IMR-90 (cell line): ENCODE measurements at regions not wholly inside any gene's neighbourhood (a gene's known extent, or its start where the extent isn't known, plus 50 kb on each side); places are given as distances from the start of the nearest gene placed in this dataset.

Experiments
- ATAC-seq: fragments of 200-7000 bp; cut with Tn5 transposase; 2 replicates; pipeline ENCODE4 v1.9.1; 2020; ENCODE audit warnings: low read depth, mild to moderate bottlenecking, moderate library complexity
- BruUV-seq: library from RNA; stranded (reverse); fragments of 400-500 nt; replicated peaks from 2 replicates; lab custom pipeline; 2021; lab: Mats Ljungman, UMichigan
- CTCF ChIA-PET: fragments of 300-600 bp; formaldehyde crosslinking; extraction: SDS; loops from one replicate; lab custom pipeline; 2021; ENCODE audit warnings: antibody characterized with exemption; lab: Yijun Ruan, JAX
- POLR2A ChIA-PET: fragments of 300-600 bp; sonication (Branson Sonifier 250); formaldehyde crosslinking; loops from one replicate; lab custom pipeline; 2022; ENCODE audit warnings: antibody characterized with exemption; ENCODE audit not compliant: unreplicated experiment; lab: Charles Lee
- DNase-seq: peaks from one replicate; pipeline ENCODE4 v3.0.0; 2013
- H2AFZ ChIP-seq: replicated peaks from 2 replicates; pipeline ENCODE3; 2013; ENCODE audit warnings: low read length, mild to moderate bottlenecking; ENCODE audit not compliant: poor library complexity
- H2AK5ac ChIP-seq: 2 replicates; pipeline ENCODE4 v1.6.1; 2013; ENCODE audit warnings: low read depth, low read length, inconsistent platforms
- H2AK9ac ChIP-seq: replicated peaks from 2 replicates; pipeline ENCODE3; 2013; ENCODE audit warnings: mild to moderate bottlenecking, low read depth, low read length, moderate library complexity; ENCODE audit not compliant: poor library complexity
- H2BK120ac ChIP-seq: 2 replicates; pipeline ENCODE4 v1.6.1; 2013; ENCODE audit warnings: low read depth, low read length, inconsistent platforms
- H2BK15ac ChIP-seq: 3 replicates; pipeline ENCODE4 v1.6.1; 2013; ENCODE audit warnings: low read depth, low read length, inconsistent platforms
- H2BK20ac ChIP-seq: 2 replicates; pipeline ENCODE4 v1.6.1; 2013; ENCODE audit warnings: low read depth, mild to moderate bottlenecking, inconsistent platforms, low read length, moderate library complexity
- H2BK5ac ChIP-seq: 2 replicates; pipeline ENCODE4 v1.6.1; 2013; ENCODE audit warnings: mild to moderate bottlenecking, low read depth, low read length, inconsistent platforms; ENCODE audit not compliant: poor library complexity, severe bottlenecking
- H3K14ac ChIP-seq: replicated peaks from 2 replicates; pipeline ENCODE4 v1.6.1; 2013; ENCODE audit warnings: low read depth, low read length, inconsistent platforms
- H3K18ac ChIP-seq: 2 replicates; pipeline ENCODE4 v1.6.1; 2013; ENCODE audit warnings: low read depth, low read length, control low read depth
- H3K23ac ChIP-seq: 2 replicates; pipeline ENCODE4 v1.6.1; 2013; ENCODE audit warnings: low read depth, low read length, inconsistent platforms
- H3K27ac ChIP-seq: 2 replicates; pipeline ENCODE4 v1.5.1; 2013; ENCODE audit warnings: mild to moderate bottlenecking, control low read depth, low read length; ENCODE audit not compliant: insufficient read depth
- H3K27me3 ChIP-seq: 2 replicates; pipeline ENCODE4 v1.6.1; 2013; ENCODE audit warnings: low read length; ENCODE audit not compliant: control insufficient read depth, insufficient read depth
- H3K36me3 ChIP-seq: 2 replicates; pipeline ENCODE4 v1.6.1; 2013; ENCODE audit warnings: low read length, mixed read lengths; ENCODE audit not compliant: control insufficient read depth, insufficient read depth
- H3K4ac ChIP-seq: 2 replicates; pipeline ENCODE4 v1.6.1; 2013; ENCODE audit warnings: low read depth, low read length, inconsistent platforms
- H3K4me1 ChIP-seq: 2 replicates; pipeline ENCODE4 v1.6.1; 2013; ENCODE audit warnings: low read length, mixed read lengths; ENCODE audit not compliant: control insufficient read depth, insufficient read depth
- H3K4me2 ChIP-seq: 2 replicates; pipeline ENCODE4 v1.6.1; 2013; ENCODE audit warnings: low read depth, mild to moderate bottlenecking, control low read depth, low read length, moderate library complexity
- H3K4me3 ChIP-seq: 2 replicates; pipeline ENCODE4 v1.5.1; 2013; ENCODE audit warnings: low read depth, mild to moderate bottlenecking, control low read depth, low read length, moderate library complexity; ENCODE audit not compliant: insufficient read depth
- H3K56ac ChIP-seq: 2 replicates; pipeline ENCODE4 v1.6.1; 2013; ENCODE audit warnings: low read length, inconsistent platforms; ENCODE audit not compliant: insufficient read depth; ENCODE audit errors: extremely low read depth
- H3K79me1 ChIP-seq, 2 experiments: 2 replicates each; pipeline ENCODE4 v1.6.1; 2013; ENCODE audit warnings: low read length in 2 of 2, inconsistent platforms in 1 of 2, low read depth in 1 of 2
- H3K9ac ChIP-seq: 2 replicates; pipeline ENCODE4 v1.6.1; 2013; ENCODE audit warnings: low read depth, low read length, control low read depth
- H3K9me1 ChIP-seq: 2 replicates; pipeline ENCODE4 v1.6.1; 2013; ENCODE audit warnings: low read length, inconsistent platforms; ENCODE audit not compliant: insufficient read depth
- H3K9me3 ChIP-seq: 2 replicates; pipeline ENCODE4 v1.6.1; 2013; ENCODE audit warnings: low read length; ENCODE audit not compliant: control insufficient read depth, insufficient read depth
- H4K20me1 ChIP-seq: 2 replicates; pipeline ENCODE4 v1.6.1; 2013; ENCODE audit warnings: low read length, inconsistent platforms; ENCODE audit not compliant: insufficient read depth
- H4K5ac ChIP-seq: 2 replicates; pipeline ENCODE4 v1.6.1; 2013; ENCODE audit warnings: mild to moderate bottlenecking, low read depth, low read length, control low read depth
- H4K8ac ChIP-seq, 2 experiments: 2 replicates each; pipeline ENCODE4 v1.6.1; 2013; ENCODE audit warnings: low read depth in 2 of 2, low read length in 2 of 2, control low read depth in 1 of 2, inconsistent platforms in 1 of 2
- H4K91ac ChIP-seq: 2 replicates; pipeline ENCODE4 v1.6.1; 2013; ENCODE audit warnings: low read depth, low read length, inconsistent platforms; ENCODE audit not compliant: insufficient read depth
- BHLHE40 ChIP-seq: fragments of 150-350 bp; IDR thresholded peaks from 2 replicates; pipeline ENCODE4 v1.6.1; 2016; ENCODE audit warnings: mild to moderate bottlenecking, low read depth, low read length
- CEBPB ChIP-seq: IDR thresholded peaks from 2 replicates; pipeline ENCODE4 v1.6.1; 2012; ENCODE audit warnings: low read depth, low read length, improper control_type of control experiment
- CHD1 ChIP-seq: IDR thresholded peaks from 2 replicates; pipeline ENCODE4 v1.6.1; 2012; ENCODE audit warnings: low read depth, low read length, improper control_type of control experiment
- CTCF ChIP-seq: conservative IDR thresholded peaks from 2 replicates; pipeline ENCODE4 v1.5.1; 2012; ENCODE audit warnings: mild to moderate bottlenecking, low read depth, low read length, improper control_type of control experiment
- FOS ChIP-seq: fragments of 150-350 bp; IDR thresholded peaks from 2 replicates; pipeline ENCODE4 v1.6.1; 2016; ENCODE audit warnings: low read depth, low read length
- MAFK ChIP-seq: IDR thresholded peaks from 2 replicates; pipeline ENCODE4 v1.6.1; 2012; ENCODE audit warnings: low read depth, low read length, improper control_type of control experiment
- MAZ ChIP-seq: IDR thresholded peaks from 2 replicates; pipeline ENCODE4 v1.6.1; 2012; ENCODE audit warnings: low read depth, mild to moderate bottlenecking, low read length, improper control_type of control experiment, moderate library complexity, borderline replicate concordance
- MXI1 ChIP-seq: IDR thresholded peaks from 2 replicates; pipeline ENCODE4 v1.6.1; 2012; ENCODE audit warnings: low read depth, mild to moderate bottlenecking, low read length, moderate library complexity, borderline replicate concordance
- NFE2L2 ChIP-seq: fragments of 150-350 bp; IDR thresholded peaks from 2 replicates; pipeline ENCODE4 v1.6.1; 2016; ENCODE audit warnings: low read depth, mild to moderate bottlenecking, low read length
- POLR2A ChIP-seq: IDR thresholded peaks from 2 replicates; pipeline ENCODE4 v1.6.1; 2012; ENCODE audit warnings: mild to moderate bottlenecking, low read depth, low read length
- RAD21 ChIP-seq: IDR thresholded peaks from 2 replicates; pipeline ENCODE4 v1.6.1; 2012; ENCODE audit warnings: low read length, improper control_type of control experiment
- RCOR1 ChIP-seq: IDR thresholded peaks from 2 replicates; pipeline ENCODE4 v1.6.1; 2012; ENCODE audit warnings: mild to moderate bottlenecking, low read length, improper control_type of control experiment; ENCODE audit not compliant: insufficient replicate concordance
- RFX5 ChIP-seq: IDR thresholded peaks from 2 replicates; pipeline ENCODE4 v1.8.0; 2012; ENCODE audit warnings: low read depth, mild to moderate bottlenecking, low read length, moderate library complexity
- SMC3 ChIP-seq: fragments of 150-350 bp; IDR thresholded peaks from 2 replicates; pipeline ENCODE4 v1.6.1; 2016; ENCODE audit warnings: low read depth, mild to moderate bottlenecking, antibody characterized with exemption, low read length, moderate library complexity
- WGBS, 2 experiments: methylation state at CpG; one replicate each; pipeline versions ENCODE4 v1.1.5 to v1.1.7; 2013; ENCODE audit warnings: missing lambda C conversion rate in 2 of 2; ENCODE audit not compliant: insufficient read length in 1 of 2; ENCODE audit errors: extremely low coverage in 2 of 2; 5-methylcytosine and 5-hydroxymethylcytosine counted together
- dilution Hi-C: fragments of 300-500 bp; cut with HindIII; formaldehyde crosslinking; loops from one replicate; pipeline ENCODE4 v1.14.3; 2018; ENCODE audit warnings: low sequenced_read_pairs; ENCODE audit not compliant: unreplicated experiment
- in situ Hi-C: fragments of 300-500 bp; cut with MboI; formaldehyde crosslinking; loops from 3 replicates; pipeline ENCODE4 v1.14.3; 2019; ENCODE audit warnings: low sequenced_read_pairs, inconsistent platforms, mixed read lengths
- intact Hi-C: fragments of 100-400 bp; cut with micrococcal nuclease; formaldehyde crosslinking; loops from 2 replicates; pipeline ENCODE4 v1.10.0; 2022
- TF ChIP-seq, protein P1 (sequence below): fragments of 150-350 bp; IDR thresholded peaks from 2 replicates; pipeline ENCODE4 v1.6.1; 2017; ENCODE audit warnings: mild to moderate bottlenecking, antibody characterized with exemption, low read length, low read depth
- TF ChIP-seq, protein P2 (sequence below): fragments of 150-350 bp; IDR thresholded peaks from 2 replicates; pipeline ENCODE4 v1.6.1; 2016; ENCODE audit warnings: low read depth, mild to moderate bottlenecking, low read length, moderate library complexity, borderline replicate concordance

GRCh38 chr2:116061023-116061422 lies 1618.6 kb downstream of the DPP10 start:
- in situ Hi-C loops (no loop called here), dilution Hi-C loops (no loop called here), intact Hi-C loops (no loop called here)
- no peak for DNase-seq
- ChIA-PET CTCF (no interaction called here), POLR2A (no interaction called here)
- WGBS, 2 experiments: no CpG with 5 or more reads among the region's 5 CpGs
- Histone ChIP-seq H3K18ac (no peak overlapping the region), H2BK120ac (no peak overlapping the region), H4K20me1 (no peaks in the 10 kb centered on the region), H2BK20ac (no peak overlapping the region), H4K5ac (no peak overlapping the region), H2AK9ac (no peak overlapping the region), H3K14ac (no peak overlapping the region), H3K4ac (no peak overlapping the region), H3K27me3 (no peaks in the 10 kb centered on the region), H2AK5ac (no peak overlapping the region), H3K9ac (no peak overlapping the region), H3K36me3 (no peaks in the 10 kb centered on the region), H4K8ac (no peak overlapping the region), H4K91ac (no peak overlapping the region), H3K4me3 (no peak overlapping the region), H3K79me1 (no peaks in the 10 kb centered on the region), H2BK15ac (no peak overlapping the region), H2BK5ac (no peak overlapping the region), H3K27ac (no peak overlapping the region), H3K9me1 (no peaks in the 10 kb centered on the region), H3K4me1 (no peaks in the 10 kb centered on the region), H3K23ac (no peak overlapping the region), H3K56ac (no peak overlapping the region), H2AFZ (no peak overlapping the region), H3K4me2 (no peak overlapping the region), H3K9me3 (peaks cover 3% of the 10 kb centered on the region; the same call in 1 of the 2 replicates)
- BruUV-seq: no TSS peak
- TF ChIP-seq RFX5: no peak
- no peak for TF ChIP-seq MXI1
- TF ChIP-seq CEBPB: no peak
- no peak for TF ChIP-seq MAZ
- no peak for TF ChIP-seq MAFK
- TF ChIP-seq FOS: no peak
- TF ChIP-seq BHLHE40: no peak
- no peak for TF ChIP-seq RAD21
- TF ChIP-seq CTCF: no peak
- TF ChIP-seq SMC3: no peak
- no peak for TF ChIP-seq CHD1
- no peak for TF ChIP-seq NFE2L2
- TF ChIP-seq, protein P1, sequence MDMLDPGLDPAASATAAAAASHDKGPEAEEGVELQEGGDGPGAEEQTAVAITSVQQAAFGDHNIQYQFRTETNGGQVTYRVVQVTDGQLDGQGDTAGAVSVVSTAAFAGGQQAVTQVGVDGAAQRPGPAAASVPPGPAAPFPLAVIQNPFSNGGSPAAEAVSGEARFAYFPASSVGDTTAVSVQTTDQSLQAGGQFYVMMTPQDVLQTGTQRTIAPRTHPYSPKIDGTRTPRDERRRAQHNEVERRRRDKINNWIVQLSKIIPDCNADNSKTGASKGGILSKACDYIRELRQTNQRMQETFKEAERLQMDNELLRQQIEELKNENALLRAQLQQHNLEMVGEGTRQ: no peak
- TF ChIP-seq, protein P2, sequence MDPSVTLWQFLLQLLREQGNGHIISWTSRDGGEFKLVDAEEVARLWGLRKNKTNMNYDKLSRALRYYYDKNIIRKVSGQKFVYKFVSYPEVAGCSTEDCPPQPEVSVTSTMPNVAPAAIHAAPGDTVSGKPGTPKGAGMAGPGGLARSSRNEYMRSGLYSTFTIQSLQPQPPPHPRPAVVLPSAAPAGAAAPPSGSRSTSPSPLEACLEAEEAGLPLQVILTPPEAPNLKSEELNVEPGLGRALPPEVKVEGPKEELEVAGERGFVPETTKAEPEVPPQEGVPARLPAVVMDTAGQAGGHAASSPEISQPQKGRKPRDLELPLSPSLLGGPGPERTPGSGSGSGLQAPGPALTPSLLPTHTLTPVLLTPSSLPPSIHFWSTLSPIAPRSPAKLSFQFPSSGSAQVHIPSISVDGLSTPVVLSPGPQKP: no peak
- no peak for TF ChIP-seq POLR2A
- TF ChIP-seq RCOR1: no peak
- ATAC-seq: no peak
